ENCODE measurements at regions not wholly inside any gene's neighbourhood (a gene's known extent, or its start where the extent isn't known, plus 50 kb on each side); places are given as distances from the start of the nearest gene placed in this dataset.

DNA sequence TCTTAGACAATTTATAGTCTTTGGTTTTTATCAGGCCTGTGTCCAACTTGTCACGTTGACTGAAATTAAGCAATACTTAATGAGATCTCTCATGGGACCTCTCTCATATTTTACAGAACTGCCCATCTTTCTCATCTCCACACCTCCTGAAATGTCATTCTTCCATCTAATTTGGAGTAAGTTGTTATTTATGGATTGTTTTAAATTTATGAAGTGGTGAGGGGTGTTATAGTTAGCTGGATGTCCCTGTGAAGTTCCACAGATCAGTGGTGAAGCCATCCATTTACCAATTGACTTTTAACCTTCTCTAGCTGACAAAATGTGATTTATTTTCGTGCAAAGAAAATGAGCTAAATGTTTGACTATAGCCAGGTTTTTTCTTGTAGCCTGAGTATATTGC lies 824.9 kb downstream of the KCNJ2 start:
- TF ChIP-seq, protein P1, sequence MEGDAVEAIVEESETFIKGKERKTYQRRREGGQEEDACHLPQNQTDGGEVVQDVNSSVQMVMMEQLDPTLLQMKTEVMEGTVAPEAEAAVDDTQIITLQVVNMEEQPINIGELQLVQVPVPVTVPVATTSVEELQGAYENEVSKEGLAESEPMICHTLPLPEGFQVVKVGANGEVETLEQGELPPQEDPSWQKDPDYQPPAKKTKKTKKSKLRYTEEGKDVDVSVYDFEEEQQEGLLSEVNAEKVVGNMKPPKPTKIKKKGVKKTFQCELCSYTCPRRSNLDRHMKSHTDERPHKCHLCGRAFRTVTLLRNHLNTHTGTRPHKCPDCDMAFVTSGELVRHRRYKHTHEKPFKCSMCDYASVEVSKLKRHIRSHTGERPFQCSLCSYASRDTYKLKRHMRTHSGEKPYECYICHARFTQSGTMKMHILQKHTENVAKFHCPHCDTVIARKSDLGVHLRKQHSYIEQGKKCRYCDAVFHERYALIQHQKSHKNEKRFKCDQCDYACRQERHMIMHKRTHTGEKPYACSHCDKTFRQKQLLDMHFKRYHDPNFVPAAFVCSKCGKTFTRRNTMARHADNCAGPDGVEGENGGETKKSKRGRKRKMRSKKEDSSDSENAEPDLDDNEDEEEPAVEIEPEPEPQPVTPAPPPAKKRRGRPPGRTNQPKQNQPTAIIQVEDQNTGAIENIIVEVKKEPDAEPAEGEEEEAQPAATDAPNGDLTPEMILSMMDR (IDR thresholded peaks at IDR 0.05), result no peak
- TF ChIP-seq EZH2 (IDR thresholded peaks at IDR 0.05; ENCODE audit: borderline replicate concordance, insufficient read depth, low read depth, low read length, poor library complexity, severe bottlenecking), result no peak
- Histone ChIP-seq H3K9ac (ENCODE audit: low read length) (no peak overlapping the region), H2AFZ (ENCODE audit: insufficient read depth, low read depth, low read length, poor library complexity, severe bottlenecking) (no peak overlapping the region), H3K9me3 (ENCODE audit: control extremely low read depth in 1 of 3, control insufficient read depth in 2 of 3, insufficient read depth in 1 of 3, low read length in 2 of 3) (peaks cover 0 to 1% (median 0%) of the 10 kb centered on the region in 3 donors), H3K4me3 (ENCODE audit: control extremely low read depth in 1 of 5, extremely low read depth in 1 of 5, insufficient read depth in 1 of 5, low read depth in 2 of 5, low read length in 4 of 5) (no peak overlapping the region), H3K4me2 (replicated peaks; ENCODE audit: low read depth, low read length, poor library complexity, severe bottlenecking) (no peak overlapping the region), H3K27me3 (replicated peaks in 1 of 4; ENCODE audit: control extremely low read depth in 1 of 4, control insufficient read depth in 3 of 4, insufficient read depth in 4 of 4, low read length in 3 of 4) (no peaks in the 10 kb centered on the region), H4K20me1 (ENCODE audit: control insufficient read depth, insufficient read depth, low read length, poor library complexity, severe bottlenecking) (no peaks in the 10 kb centered on the region), H3K36me3 (replicated peaks in 1 of 2; ENCODE audit: control extremely low read depth in 1 of 2, control insufficient read depth in 1 of 2, extremely low read depth in 1 of 2, insufficient read depth in 2 of 2, low read length in 1 of 2) (no peaks in the 10 kb centered on the region), H3K4me1 (ENCODE audit: control insufficient read depth in 2 of 2, insufficient read depth in 2 of 2, low read length in 2 of 2) (no peaks in the 10 kb centered on the region), H3K79me2 (ENCODE audit: control insufficient read depth, insufficient read depth, low read length) (no peaks in the 10 kb centered on the region), H3K27ac (ENCODE audit: low read length in 2 of 2) (no peak overlapping the region)
- Mint-ChIP-seq H3K4me1 (no peaks in the 10 kb centered on the region), H3K9me3 (ENCODE audit: insufficient read depth) (peaks cover 8% of the 10 kb centered on the region), H3K27me3 (no peaks in the 10 kb centered on the region), H3K27ac (no peak overlapping the region), H3K4me3 (no peak overlapping the region)
- no peak for ATAC-seq (ENCODE audit: low read depth)
- no peak for DNase-seq
- intact Hi-C loops (cut with micrococcal nuclease), result no loop called here
- WGBS (ENCODE audit: insufficient coverage), result no CpG with 5 or more reads among the region's 2 CpGs
- ChIA-PET CTCF (no interaction called here), POLR2A (no interaction called here)

DNA sequence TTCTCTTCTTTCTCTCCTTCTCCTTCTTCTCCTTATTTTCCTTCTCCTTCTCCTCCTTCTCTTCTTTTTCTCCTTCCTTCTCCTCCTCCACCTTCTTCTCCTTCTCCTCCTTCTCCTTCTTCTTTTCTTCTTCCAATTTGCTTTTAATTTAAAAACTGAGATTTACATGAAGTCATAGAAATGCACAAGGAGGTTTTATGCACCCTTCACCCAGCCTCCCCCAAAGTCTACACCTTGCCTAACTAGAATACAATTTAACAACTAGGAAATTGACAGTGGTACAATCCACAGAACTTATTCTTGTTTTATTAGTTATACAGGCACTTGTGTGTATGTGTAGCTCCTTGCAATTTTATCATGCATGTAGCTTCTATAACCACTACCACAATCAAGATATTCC lies 826.7 kb downstream of the KCNJ2 start:
- ATAC-seq (ENCODE audit: low read depth), result no peak
- H3K36me3 ChIP-seq (replicated peaks in 1 of 2; ENCODE audit: control extremely low read depth in 1 of 2, control insufficient read depth in 1 of 2, extremely low read depth in 1 of 2, insufficient read depth in 2 of 2, low read length in 1 of 2), result no peaks in the 10 kb centered on the region
- no peak overlapping the region for H3K27ac Mint-ChIP-seq

More for the DNA sequence above, 826.7 kb downstream of the KCNJ2 start:
- Histone ChIP-seq H3K4me2 (replicated peaks; ENCODE audit: low read depth, low read length, poor library complexity, severe bottlenecking) (no peak overlapping the region), H3K9me3 (ENCODE audit: control extremely low read depth in 1 of 3, control insufficient read depth in 2 of 3, insufficient read depth in 1 of 3, low read length in 2 of 3) (peaks cover 0 to 1% (median 0%) of the 10 kb centered on the region in 3 donors), H2AFZ (ENCODE audit: insufficient read depth, low read depth, low read length, poor library complexity, severe bottlenecking) (no peak overlapping the region), H3K27ac (ENCODE audit: low read length in 2 of 2) (no peak overlapping the region), H3K79me2 (ENCODE audit: control insufficient read depth, insufficient read depth, low read length) (no peaks in the 10 kb centered on the region), H3K27me3 (replicated peaks in 1 of 4; ENCODE audit: control extremely low read depth in 1 of 4, control insufficient read depth in 3 of 4, insufficient read depth in 4 of 4, low read length in 3 of 4) (no peaks in the 10 kb centered on the region), H3K4me3 (ENCODE audit: control extremely low read depth in 1 of 5, extremely low read depth in 1 of 5, insufficient read depth in 1 of 5, low read depth in 2 of 5, low read length in 4 of 5) (no peak overlapping the region), H3K9ac (ENCODE audit: low read length) (no peak overlapping the region), H3K4me1 (ENCODE audit: control insufficient read depth in 2 of 2, insufficient read depth in 2 of 2, low read length in 2 of 2) (no peaks in the 10 kb centered on the region), H4K20me1 (ENCODE audit: control insufficient read depth, insufficient read depth, low read length, poor library complexity, severe bottlenecking) (no peaks in the 10 kb centered on the region)
- intact Hi-C loops (cut with micrococcal nuclease), result no loop called here
- Mint-ChIP-seq H3K9me3 (ENCODE audit: insufficient read depth) (peaks cover 2% of the 10 kb centered on the region), H3K4me1 (no peaks in the 10 kb centered on the region), H3K4me3 (no peak overlapping the region), H3K27me3 (no peaks in the 10 kb centered on the region)
- TF ChIP-seq EZH2 (IDR thresholded peaks at IDR 0.05; ENCODE audit: borderline replicate concordance, insufficient read depth, low read depth, low read length, poor library complexity, severe bottlenecking), result no peak
- TF ChIP-seq, protein P1 (IDR thresholded peaks at IDR 0.05), result no peak
- POLR2A ChIA-PET, result no interaction called here
- CTCF ChIA-PET, result no interaction called here
- no peak for DNase-seq

Data from B cell (primary cell).